ENCODE measurements at regions not wholly inside any gene's neighbourhood (a gene's known extent, or its start where the extent isn't known, plus 50 kb on each side); places are given as distances from the start of the nearest gene placed in this dataset.

GRCh38 chr4:160371446-160371845 is 1268.6 kb downstream of the RAPGEF2 start:
- in situ Hi-C loops (cut with MboI; ENCODE audit: low pct_ligation_motif_present in 1 of 4, low pct_unique_long_range_greater_than_20kb in 1 of 4, low sequenced_read_pairs in 3 of 4) = no loop called here
- no peak overlapping the region for H3K4me3 ChIP-seq
- no peaks in the 10 kb centered on the region for H3K9me3 ChIP-seq
- no peaks in the 10 kb centered on the region for H3K4me1 ChIP-seq
- TF ChIP-seq CTCF (IDR thresholded peaks at IDR 0.05) = no peak
- no peak for TF ChIP-seq POLR2AphosphoS5 (IDR thresholded peaks at IDR 0.05)
- no peak for TF ChIP-seq POLR2A (IDR thresholded peaks at IDR 0.05)
- TF ChIP-seq EP300 (IDR thresholded peaks at IDR 0.05; ENCODE audit: low read depth) = no peak
- WGBS, 2 donors (ENCODE audit: low coverage in 1 of 2) = 79 to 83% methylated on average over 1 of the region's 1 CpG
- no peaks in the 10 kb centered on the region for H3K36me3 ChIP-seq
- H3K27me3 ChIP-seq = no peaks in the 10 kb centered on the region
- DNase-seq = no peak
- intact Hi-C loops (cut with DNase I; ENCODE audit: low total_unique reads) = no loop called here
- H3K27ac ChIP-seq = no peak overlapping the region

- no peaks in the 10 kb centered on the region for H3K27me3 ChIP-seq
- H3K4me3 ChIP-seq = no peak overlapping the region
- intact Hi-C loops (cut with DNase I; ENCODE audit: low total_unique reads) = no loop called here
- WGBS, 2 donors (ENCODE audit: low coverage in 1 of 2) = 79 to 80% methylated on average over 4 to 5 of the region's 5 CpGs
- no peaks in the 10 kb centered on the region for H3K36me3 ChIP-seq
- no peak overlapping the region for H3K27ac ChIP-seq
- in situ Hi-C loops (cut with MboI; ENCODE audit: low pct_ligation_motif_present in 1 of 4, low pct_unique_long_range_greater_than_20kb in 1 of 4, low sequenced_read_pairs in 3 of 4) = no loop called here
- no peak for DNase-seq
- H3K9me3 ChIP-seq = no peaks in the 10 kb centered on the region
- TF ChIP-seq EP300 (IDR thresholded peaks at IDR 0.05; ENCODE audit: low read depth) (no peak), POLR2A (IDR thresholded peaks at IDR 0.05) (no peak), POLR2AphosphoS5 (IDR thresholded peaks at IDR 0.05) (no peak), CTCF (IDR thresholded peaks at IDR 0.05) (no peak)
- H3K4me1 ChIP-seq = no peaks in the 10 kb centered on the region
Observed at GRCh38 chr4:160372390-160372789, 1269.5 kb downstream of the RAPGEF2 start.

DNA sequence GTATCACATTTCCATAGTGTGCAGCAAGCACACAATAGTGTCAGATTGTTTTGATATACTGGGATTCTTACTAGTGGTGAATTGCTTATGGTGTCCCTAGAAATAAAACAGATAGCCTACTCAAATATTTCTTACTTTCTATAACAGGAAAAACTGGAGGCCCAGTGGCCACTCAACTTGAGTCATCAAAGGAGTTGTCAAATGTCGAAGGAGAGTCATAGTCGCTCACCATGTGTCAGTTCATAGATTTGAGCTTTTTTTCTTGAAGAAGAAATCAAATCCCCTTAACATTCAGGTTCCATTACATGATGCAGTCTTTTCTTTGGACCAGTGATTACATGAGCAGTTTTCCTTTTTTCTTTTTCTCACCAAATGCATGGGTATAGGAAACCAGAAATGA is 1271.0 kb downstream of the RAPGEF2 start:
- intact Hi-C loops (cut with DNase I; ENCODE audit: low total_unique reads) (no loop called here), in situ Hi-C loops (cut with MboI; ENCODE audit: low pct_ligation_motif_present in 1 of 4, low pct_unique_long_range_greater_than_20kb in 1 of 4, low sequenced_read_pairs in 3 of 4) (no loop called here)
- DNase-seq = no peak
- no peak for TF ChIP-seq POLR2A (IDR thresholded peaks at IDR 0.05)
- no peak for TF ChIP-seq CTCF (IDR thresholded peaks at IDR 0.05)
- no peak for TF ChIP-seq EP300 (IDR thresholded peaks at IDR 0.05; ENCODE audit: low read depth)
- no peak for TF ChIP-seq POLR2AphosphoS5 (IDR thresholded peaks at IDR 0.05)
- Histone ChIP-seq H3K9me3 (no peaks in the 10 kb centered on the region), H3K4me1 (no peaks in the 10 kb centered on the region), H3K27me3 (no peaks in the 10 kb centered on the region), H3K27ac (no peak overlapping the region), H3K36me3 (no peaks in the 10 kb centered on the region), H3K4me3 (no peak overlapping the region)
- WGBS, 2 donors (ENCODE audit: low coverage in 1 of 2) = 86 to 92% methylated on average over 2 of the region's 2 CpGs

- H3K4me3 ChIP-seq = no peak overlapping the region
- intact Hi-C loops (cut with DNase I; ENCODE audit: low total_unique reads) = no loop called here
- H3K27ac ChIP-seq = no peak overlapping the region
- in situ Hi-C loops (cut with MboI; ENCODE audit: low pct_ligation_motif_present in 1 of 4, low pct_unique_long_range_greater_than_20kb in 1 of 4, low sequenced_read_pairs in 3 of 4) = no loop called here
- H3K27me3 ChIP-seq = no peaks in the 10 kb centered on the region
- no peaks in the 10 kb centered on the region for H3K4me1 ChIP-seq
- 71 to 90% methylated on average over 1 to 2 of the region's 2 CpGs for WGBS, 2 donors (ENCODE audit: low coverage in 1 of 2)
- TF ChIP-seq EP300 (IDR thresholded peaks at IDR 0.05; ENCODE audit: low read depth) (no peak), CTCF (IDR thresholded peaks at IDR 0.05) (no peak), POLR2A (IDR thresholded peaks at IDR 0.05) (no peak), POLR2AphosphoS5 (IDR thresholded peaks at IDR 0.05) (no peak)
- no peaks in the 10 kb centered on the region for H3K36me3 ChIP-seq
- DNase-seq = no peak
- no peaks in the 10 kb centered on the region for H3K9me3 ChIP-seq
Observed at GRCh38 chr4:160375772-160376452, 1273.0 kb downstream of the RAPGEF2 start.
